Esophagus mucosa (tissue), 1 donor: ENCODE measurements at regions not wholly inside any gene's neighbourhood (a gene's known extent, or its start where the extent isn't known, plus 50 kb on each side); places are given as distances from the start of the nearest gene placed in this dataset.
"Not testable (repeated sequence)": the region's sequence is repeated elsewhere in the genome, so short reads cannot be mapped to it uniquely, and the experiment has no call there.

Experiments used
- ATAC-seq: fragments of 200-7000 bp; cut with Tn5 transposase; one replicate; pipeline ENCODE4 v1.9.1; 2020
- donor health status: DM: yes; HTN: yes; CAD: no.

- ATAC-seq = no peak
These were observed 350.8 kb downstream of the BRD1 start for GRCh38 chr22:49476800-49477400.

GRCh38 chr22:49476176-49476575, 351.5 kb downstream of the BRD1 start:
- ATAC-seq = no peak

GRCh38 chr22:49475253-49475652, 352.4 kb downstream of the BRD1 start:
- ATAC-seq = no peak

GRCh38 chr22:49473286-49473685, 354.4 kb downstream of the BRD1 start:
- no peak for ATAC-seq

- ATAC-seq = no peak
These were observed 356.8 kb downstream of the BRD1 start for GRCh38 chr22:49470741-49471503.

GRCh38 chr22:49469896-49470740, 357.6 kb downstream of the BRD1 start:
- ATAC-seq = no peak

GRCh38 chr22:49468487-49469198, 359.0 kb downstream of the BRD1 start:
- ATAC-seq = no peak

GRCh38 chr22:49466878-49467595, 360.6 kb downstream of the BRD1 start:
- no peak for ATAC-seq

DNA sequence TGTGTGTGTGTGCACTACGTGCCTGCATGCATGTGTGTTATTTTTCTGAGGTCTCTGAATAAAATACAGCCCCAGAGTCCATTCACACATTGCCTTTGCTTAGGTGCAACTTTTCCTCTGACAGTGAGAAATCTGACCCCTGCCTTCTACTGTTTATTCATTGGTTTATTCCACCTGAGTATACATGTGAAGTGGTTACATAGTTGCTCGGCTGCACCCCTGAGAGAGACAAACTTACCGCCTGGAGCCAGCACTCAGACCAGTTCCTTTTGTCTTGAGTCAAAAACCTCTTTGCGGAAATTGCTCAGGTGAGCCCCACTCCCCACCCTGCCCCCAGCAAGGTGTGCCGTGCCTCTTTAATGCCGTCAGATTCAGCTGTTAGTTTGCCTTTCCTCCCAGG, 363.6 kb downstream of the BRD1 start:
- ATAC-seq = no peak

- peak; percentile 11 for ATAC-seq
These were observed 364.9 kb downstream of the BRD1 start for GRCh38 chr22:49462795-49463194.

DNA sequence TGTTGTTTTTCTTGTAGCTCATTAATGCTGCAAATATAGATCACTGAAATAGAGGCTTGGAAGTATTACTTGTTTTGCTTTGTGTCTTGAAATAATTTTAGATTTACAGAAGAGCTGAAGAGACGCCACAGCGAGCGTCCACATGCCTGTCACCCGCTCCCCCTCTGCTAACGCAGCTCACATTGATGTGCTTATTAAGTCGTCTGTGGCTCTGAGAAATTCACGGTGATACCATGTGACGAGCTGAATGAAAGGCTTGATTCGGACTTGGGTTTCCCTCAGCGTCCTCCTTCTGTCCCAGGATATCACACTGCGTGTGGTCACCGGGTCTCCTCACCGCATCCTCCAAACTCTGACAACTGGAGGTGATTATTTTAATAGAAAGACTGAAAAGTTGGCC, 365.4 kb downstream of the BRD1 start:
- ATAC-seq = no peak

DNA sequence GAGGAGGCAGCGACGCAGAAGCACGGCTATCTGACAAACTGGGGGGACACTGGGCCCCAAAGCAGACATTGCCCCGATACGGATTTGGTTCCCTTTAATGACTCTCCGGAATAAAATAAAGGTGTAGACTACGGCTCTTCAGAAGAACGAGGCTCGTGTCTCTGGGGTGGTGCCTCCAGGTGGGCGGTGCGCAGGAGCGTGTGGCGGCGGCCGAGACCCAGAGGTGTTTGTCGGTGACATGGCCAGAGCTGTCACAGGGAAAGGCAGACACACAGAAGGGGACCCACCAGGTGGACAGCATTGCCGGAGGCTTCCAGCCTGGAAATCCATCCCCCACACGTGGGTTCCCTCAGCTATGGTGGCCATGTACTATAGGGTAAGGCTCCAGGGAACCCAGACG, 366.0 kb downstream of the BRD1 start:
- ATAC-seq = no peak

GRCh38 chr22:49460592-49461281, 366.9 kb downstream of the BRD1 start:
- ATAC-seq = no peak

DNA sequence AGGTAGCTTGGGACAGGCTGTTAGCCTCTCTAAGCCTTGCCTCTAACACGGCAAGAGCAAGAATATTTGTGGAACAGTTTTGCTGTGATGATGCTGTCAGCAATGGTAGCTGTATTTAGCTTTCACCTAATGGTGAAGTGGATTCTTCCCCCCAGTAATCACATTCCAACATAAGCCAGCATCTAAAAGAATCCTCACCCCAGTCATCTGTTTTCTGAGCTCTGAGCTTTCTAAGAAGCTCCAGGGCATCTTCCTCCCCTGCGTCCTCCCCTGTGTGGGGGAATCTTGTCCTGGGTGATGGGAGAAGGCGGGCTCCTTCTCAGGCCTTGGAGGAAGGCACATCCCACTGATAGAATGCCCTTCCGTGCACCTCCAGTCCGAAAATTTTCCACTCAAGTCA, 367.6 kb downstream of the BRD1 start:
- ATAC-seq = no peak

DNA sequence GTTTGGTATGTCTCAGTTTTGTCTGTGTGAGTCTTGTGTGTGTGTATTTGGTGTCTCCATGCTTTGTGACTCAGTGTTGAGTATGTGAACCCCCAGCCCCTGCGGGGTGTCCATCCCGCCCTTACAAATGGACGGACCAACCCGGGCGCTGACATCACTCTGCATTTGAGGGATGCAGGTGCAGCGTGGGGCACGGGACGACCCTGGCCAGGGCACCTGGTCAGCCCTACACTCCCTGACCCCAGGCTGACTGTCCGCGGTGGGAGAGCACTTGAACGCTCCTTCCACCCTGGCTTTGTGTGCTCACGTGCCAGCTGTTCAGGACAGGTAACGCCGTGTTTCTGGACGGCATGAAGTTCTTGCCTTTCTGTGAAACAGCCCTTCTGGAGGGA, 369.0 kb downstream of the BRD1 start:
- no peak for ATAC-seq

GRCh38 chr22:49457946-49458707, 369.5 kb downstream of the BRD1 start:
- ATAC-seq = no peak

GRCh38 chr22:49457146-49457545, 370.5 kb downstream of the BRD1 start:
- ATAC-seq = no peak

DNA sequence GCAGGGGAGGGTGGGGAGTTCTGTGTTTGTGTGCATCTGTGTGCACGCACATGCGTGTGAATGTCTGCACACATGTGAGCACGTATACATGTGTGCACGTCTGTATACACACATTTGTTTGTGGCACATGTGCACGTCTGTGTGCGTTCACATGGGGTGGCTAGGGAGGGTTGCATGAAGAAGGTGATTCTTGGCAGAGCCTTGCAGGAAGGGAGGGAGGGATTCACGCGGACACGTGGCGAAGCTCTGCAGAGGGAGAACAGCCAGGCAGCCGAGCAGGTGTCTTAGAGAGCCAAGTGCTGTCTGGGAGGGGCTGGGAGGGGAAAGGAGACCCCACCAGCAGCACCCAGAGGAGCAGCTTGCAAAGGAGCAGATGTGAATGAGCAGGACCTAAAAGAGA, 372.1 kb downstream of the BRD1 start:
- ATAC-seq = no peak

- no peak for ATAC-seq
These were observed 372.9 kb downstream of the BRD1 start for GRCh38 chr22:49454726-49455125.

DNA sequence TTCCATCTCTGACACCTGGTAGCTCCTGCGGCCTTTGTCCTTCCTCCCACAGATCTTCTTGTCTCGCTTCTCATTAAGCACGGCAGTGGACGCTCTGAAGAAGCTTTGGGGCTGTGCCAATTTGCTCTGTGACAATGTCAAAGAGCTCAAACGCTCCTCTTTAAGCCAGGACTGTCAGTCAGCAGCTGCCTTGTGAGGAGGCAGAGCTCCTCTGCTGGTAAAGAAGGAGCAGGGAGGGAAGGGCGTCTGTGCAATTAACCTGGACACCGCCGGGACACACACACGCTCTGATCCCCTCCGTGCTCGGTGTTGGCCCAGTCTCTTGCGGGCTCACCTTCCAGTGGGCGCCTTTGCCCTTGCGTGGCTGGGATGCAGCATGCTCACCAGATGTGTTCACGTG, 373.9 kb downstream of the BRD1 start:
- no peak for ATAC-seq

DNA sequence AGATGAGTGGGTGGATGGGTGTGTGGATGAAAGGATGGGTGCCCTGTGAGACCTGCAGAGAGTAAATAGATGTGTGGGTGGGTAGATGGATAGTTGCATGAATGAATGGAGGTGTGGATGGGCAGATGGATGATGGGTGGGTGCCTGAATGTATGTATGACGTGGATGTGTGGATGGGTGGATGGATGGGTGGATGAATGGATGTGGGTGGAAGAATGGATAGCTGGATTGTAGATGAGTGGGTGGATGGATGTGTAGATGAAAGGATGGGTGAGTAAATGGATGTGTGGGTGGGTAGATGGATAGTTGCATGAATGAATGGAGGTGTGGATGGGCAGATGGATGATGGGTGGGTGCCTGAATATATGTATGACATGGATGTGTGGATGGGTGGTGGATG, 374.7 kb downstream of the BRD1 start:
- ATAC-seq = not testable (repeated sequence)
